ENCODE measurements at regions not wholly inside any gene's neighbourhood (a gene's known extent, or its start where the extent isn't known, plus 50 kb on each side); places are given as distances from the start of the nearest gene placed in this dataset.

- TF ChIP-seq, protein P1, sequence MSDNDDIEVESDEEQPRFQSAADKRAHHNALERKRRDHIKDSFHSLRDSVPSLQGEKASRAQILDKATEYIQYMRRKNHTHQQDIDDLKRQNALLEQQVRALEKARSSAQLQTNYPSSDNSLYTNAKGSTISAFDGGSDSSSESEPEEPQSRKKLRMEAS (IDR thresholded peaks at IDR 0.05) = 0 out of 2 replicates have a peak, but pooled peaks have one; percentile 48
- TF ChIP-seq ZNF354B (CRISPR knock-in tag; IDR thresholded peaks at IDR 0.05) (0 out of 2 replicates have a peak, but pooled peaks have one; percentile 39), ISL2 (CRISPR knock-in tag; IDR thresholded peaks at IDR 0.05) (no peak), MIXL1 (CRISPR knock-in tag; IDR thresholded peaks at IDR 0.05) (peak; percentile 57; the same call in 1 of the 2 replicates), PPARG (CRISPR knock-in tag; conservative IDR thresholded peaks at IDR 0.05) (0 out of 2 replicates have a peak, but pooled peaks have one; percentile 43), ZBTB34 (CRISPR knock-in tag; IDR thresholded peaks at IDR 0.05) (peak; percentile 81; the same call in 1 of the 2 replicates), POLR2A (IDR thresholded peaks at IDR 0.05; ENCODE audit: insufficient read depth in 1 of 2, low read depth in 2 of 2, low read length in 2 of 2) (no peak), TARDBP (CRISPR knock-in tag; IDR thresholded peaks at IDR 0.05) (peak; percentile 61; the same call in 1 of the 2 replicates), U2AF1 (optimal IDR thresholded peaks at IDR 0.05; ENCODE audit: low read depth, low read length) (no peak), MAFK (conservative IDR thresholded peaks at IDR 0.05 in 1 of 2, IDR thresholded peaks at IDR 0.05 in 1 of 2; ENCODE audit: low read length in 2 of 2) (peak; percentile 61 to 85), ZNF362 (CRISPR knock-in tag; IDR thresholded peaks at IDR 0.05; ENCODE audit: borderline replicate concordance) (no peak), GZF1 (CRISPR knock-in tag; IDR thresholded peaks at IDR 0.05) (peak; percentile 90; the same call in 1 of the 2 replicates), KDM4B (CRISPR knock-in tag; IDR thresholded peaks at IDR 0.05) (0 out of 2 replicates have a peak, but pooled peaks have one; percentile 23), SOX6 (IDR thresholded peaks at IDR 0.05) (no peak), SOX6 (CRISPR knock-in tag; IDR thresholded peaks at IDR 0.05) (peak; percentile 81), BRCA1 (CRISPR knock-in tag; IDR thresholded peaks at IDR 0.05) (no peak), FOXA3 (CRISPR knock-in tag; IDR thresholded peaks at IDR 0.05) (peak; percentile 98), KLF16 (CRISPR knock-in tag; IDR thresholded peaks at IDR 0.05) (0 out of 4 replicates have a peak, but pooled peaks of 1 of the 2 experiments have one; percentile 28), PAXIP1 (CRISPR knock-in tag; conservative IDR thresholded peaks at IDR 0.05) (peak; percentile 81), ZNF883 (CRISPR knock-in tag; IDR thresholded peaks at IDR 0.05; ENCODE audit: not compliant biosample characterization) (no peak), MAFG (CRISPR knock-in tag; IDR thresholded peaks at IDR 0.05) (peak; percentile 79), JUND (CRISPR knock-in tag; IDR thresholded peaks at IDR 0.05) (peak; percentile 56; the same call in 1 of the 2 replicates), IRF2 (CRISPR knock-in tag; IDR thresholded peaks at IDR 0.05) (peak; percentile 39; the same call in 1 of the 2 replicates), NCOR1 (IDR thresholded peaks at IDR 0.05; ENCODE audit: borderline replicate concordance, low read length) (no peak)
- TF ChIP-seq, protein P2, sequence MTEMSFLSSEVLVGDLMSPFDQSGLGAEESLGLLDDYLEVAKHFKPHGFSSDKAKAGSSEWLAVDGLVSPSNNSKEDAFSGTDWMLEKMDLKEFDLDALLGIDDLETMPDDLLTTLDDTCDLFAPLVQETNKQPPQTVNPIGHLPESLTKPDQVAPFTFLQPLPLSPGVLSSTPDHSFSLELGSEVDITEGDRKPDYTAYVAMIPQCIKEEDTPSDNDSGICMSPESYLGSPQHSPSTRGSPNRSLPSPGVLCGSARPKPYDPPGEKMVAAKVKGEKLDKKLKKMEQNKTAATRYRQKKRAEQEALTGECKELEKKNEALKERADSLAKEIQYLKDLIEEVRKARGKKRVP (CRISPR knock-in tag; IDR thresholded peaks at IDR 0.05) = no peak
These were observed 59.9 kb upstream of the ZSWIM5 start (continued) for GRCh38 chr1:45266151-45266801.
